ENCODE measurements at regions not wholly inside any gene's neighbourhood (a gene's known extent, or its start where the extent isn't known, plus 50 kb on each side); places are given as distances from the start of the nearest gene placed in this dataset.
"Not testable (repeated sequence)": the region's sequence is repeated elsewhere in the genome, so short reads cannot be mapped to it uniquely, and the experiment has no call there.

DNA sequence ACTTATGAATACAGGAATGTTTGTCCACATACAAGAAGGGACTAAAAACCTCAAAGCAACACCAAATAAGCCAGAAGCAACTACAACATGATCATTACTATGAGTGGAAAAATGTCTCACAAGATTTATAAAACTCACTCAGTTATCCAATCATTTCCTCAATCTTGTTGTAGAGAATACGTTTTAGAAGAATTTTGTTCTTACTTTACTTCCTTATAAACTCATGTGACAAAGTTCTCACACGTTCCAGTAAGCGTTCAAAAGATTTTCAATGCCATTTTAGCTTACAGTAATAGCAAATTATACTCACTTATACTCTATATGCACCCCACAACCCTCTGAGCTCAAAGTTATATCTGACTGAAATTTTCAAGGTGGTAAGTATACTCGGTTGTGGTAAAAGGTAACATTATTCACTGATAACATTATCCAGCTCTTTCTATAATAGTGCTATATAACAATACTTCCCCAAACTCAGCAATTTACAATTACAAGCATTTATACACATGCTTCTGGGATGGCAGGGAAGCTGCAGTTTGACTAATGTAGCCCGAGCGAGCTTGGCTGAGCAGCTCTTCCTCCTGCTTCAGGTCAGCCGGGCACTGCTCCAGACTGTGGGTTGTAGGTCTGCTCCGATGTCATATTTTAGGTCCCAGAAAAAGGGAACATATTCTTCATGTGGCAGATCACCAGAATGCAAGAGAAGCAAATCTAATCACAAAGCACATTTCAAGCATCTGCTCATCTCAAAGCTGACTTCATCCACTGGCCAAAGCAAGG is 226.3 kb downstream of the RCHY1 start:
- DNase-seq: no peak

DNA sequence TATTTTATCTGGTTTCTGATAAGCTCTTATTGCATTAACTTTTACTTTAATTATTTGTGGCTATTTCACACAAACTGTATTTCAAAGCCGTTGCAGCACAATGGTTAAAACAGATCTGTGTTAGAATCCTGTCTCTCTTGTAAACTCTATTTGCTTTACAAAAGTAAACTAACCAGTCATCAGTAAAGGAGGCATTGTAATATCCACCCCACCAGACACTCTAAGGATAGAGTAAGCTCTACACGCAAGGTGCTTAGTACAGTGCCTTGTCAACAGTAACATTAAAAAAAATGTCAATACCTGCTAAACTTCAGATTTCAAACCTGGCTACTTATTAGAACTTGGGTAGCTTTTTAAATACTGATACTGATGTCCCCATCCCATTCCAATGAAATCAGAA is 228.4 kb downstream of the RCHY1 start:
- DNase-seq: no peak

DNA sequence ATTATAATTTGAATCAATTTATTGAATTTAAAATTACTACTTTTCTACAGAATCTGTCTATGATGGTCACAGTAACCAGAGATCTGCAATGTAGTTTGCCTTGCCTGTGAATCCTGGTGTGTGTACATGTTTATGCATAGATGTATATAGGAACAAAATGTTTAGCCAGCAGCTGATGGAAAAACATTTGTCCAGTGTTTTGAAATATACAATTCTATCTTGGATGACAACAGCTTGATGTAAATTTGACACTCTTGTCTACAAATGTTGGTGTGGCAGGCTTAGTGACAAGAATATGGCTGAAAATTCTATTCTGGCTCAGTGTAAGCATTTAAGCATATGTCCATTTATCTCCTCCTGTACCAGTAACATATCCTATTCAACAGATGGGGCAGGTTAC is 229.4 kb downstream of the RCHY1 start:
- DNase-seq: no peak

DNA sequence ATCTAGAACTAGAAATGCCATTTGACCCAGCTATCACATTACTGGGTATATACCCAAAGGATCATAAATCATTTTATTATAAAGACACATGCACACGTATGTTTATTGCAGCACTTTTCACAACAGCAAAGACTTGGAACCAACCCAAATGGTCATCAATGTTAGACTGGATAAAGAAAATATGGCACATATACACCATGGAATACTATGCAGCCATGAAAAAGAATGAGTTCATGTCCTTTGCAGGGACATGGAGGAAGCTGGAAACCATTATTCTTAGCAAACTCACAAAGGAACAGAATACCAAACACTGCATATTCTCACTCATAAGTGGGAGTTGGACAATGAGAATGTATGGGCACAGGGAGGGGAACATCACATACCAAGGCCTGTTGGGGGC is 233.7 kb downstream of the RCHY1 start:
- not testable (repeated sequence) for DNase-seq

DNA sequence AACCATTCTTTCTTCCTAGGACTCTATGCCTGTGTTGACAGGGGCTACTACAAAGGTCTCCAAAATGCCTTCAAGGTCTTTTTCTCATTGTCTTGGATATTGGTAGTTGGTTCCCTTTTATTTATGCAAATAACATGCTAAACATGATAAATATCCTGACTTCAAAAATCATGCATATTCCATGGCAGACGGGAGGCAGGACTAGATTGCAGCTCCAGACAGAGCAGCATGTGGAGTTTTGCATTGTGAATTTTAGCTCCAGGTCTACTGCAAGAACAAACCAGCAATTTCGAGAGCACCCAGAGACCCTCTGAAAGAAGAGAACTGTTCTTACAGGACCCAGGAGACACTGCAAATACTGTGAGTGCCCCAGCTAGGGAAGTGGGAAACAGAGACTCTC is 254.9 kb downstream of the RCHY1 start:
- no peak for DNase-seq

DNA sequence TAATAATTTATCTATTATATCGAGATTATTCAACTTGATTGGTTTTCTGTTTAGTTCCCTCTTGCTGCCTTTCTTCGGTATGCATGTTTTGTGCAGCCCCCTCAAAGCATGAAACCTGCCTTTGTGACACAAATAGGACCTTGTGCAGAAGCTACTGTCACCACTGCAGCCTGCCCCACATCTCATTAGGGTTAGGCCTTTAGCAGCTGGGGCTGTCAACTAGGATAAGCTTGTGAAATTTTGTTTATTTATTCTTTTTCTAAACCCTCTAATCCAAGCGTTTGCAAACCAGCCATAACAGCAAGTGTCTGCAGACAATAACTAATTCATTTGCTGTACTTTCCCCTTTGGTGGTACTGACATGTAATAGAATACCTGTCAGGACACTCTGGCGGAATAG is 258.9 kb downstream of the RCHY1 start:
- DNase-seq: no peak

DNA sequence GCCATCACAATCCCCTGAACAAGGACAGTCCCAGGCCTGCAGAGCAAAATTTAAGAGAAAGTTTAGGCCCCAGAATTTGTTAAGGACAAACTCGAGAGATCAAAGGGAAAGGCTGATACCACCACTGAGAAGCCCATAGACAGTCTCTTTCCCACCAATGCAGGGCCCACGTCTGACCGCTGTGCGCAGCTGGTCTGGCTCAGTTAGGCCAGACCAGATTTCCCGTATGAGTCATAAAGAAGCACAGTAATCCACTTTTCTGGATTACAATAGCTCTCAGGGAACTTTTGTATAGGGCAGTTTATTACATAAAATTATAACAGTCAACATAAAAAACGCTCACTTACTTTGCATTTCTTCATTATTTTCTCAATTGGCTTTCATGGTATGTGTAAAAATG is 259.5 kb downstream of the RCHY1 start:
- no peak for DNase-seq

DNA sequence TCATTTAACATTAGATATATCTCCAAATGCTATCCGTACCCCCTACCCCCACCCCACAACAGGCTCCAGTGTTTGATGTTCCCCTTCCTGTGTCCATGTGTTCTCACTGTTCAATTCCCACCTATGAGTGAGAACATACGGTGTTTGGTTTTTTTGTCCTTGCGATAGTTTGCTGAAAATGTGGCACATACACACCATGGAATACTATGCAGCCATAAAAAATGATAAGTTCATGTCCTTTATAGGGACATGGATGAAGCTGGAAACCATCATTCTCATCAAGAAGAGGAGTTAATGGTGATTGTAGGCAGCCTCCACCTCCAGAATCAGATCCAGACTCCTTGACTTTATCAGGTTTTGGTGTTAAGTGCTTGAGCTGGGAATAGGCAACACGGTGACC is 261.1 kb downstream of the RCHY1 start:
- DNase-seq: not testable (repeated sequence)

DNA sequence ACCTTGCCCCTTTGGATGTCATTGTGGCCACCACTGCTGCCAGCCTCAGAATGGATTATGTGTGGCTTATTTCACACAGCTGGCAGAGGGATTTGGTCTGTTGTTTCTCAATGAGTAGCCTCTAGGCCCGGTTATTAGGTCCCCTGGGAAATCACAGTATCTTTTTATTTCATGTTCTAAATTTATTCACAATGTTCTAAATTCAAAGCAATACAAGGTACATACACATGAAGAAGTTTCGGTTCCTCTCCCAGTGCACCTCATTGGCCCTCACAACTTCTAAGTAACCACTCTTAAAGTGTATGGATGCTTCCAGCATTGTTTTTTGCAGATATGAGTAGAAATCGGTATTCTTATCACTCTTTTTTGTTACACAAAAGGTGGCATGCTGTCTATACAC is 262.7 kb downstream of the RCHY1 start:
- DNase-seq: no peak

DNA sequence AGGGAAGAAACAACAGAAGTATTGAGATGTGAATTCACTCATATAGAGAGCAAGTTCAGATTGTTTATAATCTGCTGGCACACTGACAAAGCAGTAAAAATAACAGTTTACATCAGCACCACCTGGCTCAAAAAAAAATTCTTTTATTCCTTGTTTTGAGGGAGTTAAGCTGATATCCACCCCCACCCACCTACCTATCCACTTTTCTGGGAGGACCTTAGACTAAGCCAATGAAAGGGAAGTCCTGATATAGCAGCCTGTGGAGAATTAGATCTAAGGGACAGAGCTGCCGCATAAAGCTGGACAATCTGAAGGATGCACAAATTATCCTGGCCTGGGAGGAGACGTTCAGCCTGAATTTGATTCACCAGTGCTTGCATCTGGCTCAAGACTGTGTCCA is 264.5 kb downstream of the RCHY1 start:
- DNase-seq: no peak

DNA sequence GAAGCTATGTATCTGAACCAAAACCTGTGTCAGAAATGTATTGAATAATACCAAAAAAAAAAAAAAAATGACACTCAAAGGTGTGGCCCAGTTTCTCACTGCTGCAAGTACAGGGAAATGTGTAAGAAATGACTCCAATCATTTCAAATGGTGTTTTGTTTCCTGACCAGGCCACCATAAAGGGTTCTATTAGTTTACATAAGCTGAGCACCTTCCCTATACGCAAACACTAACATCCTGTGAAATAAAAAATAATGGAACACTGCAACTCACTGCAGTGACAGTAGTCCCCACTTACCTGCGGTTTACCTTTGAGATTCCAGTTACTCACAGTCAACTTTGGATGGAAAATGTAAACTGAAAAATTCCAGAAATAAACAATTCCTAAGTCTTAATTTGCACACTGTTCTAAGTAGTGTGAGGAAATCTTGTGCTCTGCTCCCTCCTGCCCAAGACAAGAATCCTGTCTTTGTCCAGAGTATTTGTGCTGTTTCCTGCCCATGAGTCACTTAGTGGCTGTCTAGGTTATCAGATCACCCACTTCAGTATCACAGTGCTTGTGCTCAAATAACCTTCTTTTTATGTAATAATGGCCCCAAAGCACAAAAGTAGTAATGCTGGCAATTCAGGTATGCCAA is 265.3 kb downstream of the RCHY1 start:
- DNase-seq: no peak

DNA sequence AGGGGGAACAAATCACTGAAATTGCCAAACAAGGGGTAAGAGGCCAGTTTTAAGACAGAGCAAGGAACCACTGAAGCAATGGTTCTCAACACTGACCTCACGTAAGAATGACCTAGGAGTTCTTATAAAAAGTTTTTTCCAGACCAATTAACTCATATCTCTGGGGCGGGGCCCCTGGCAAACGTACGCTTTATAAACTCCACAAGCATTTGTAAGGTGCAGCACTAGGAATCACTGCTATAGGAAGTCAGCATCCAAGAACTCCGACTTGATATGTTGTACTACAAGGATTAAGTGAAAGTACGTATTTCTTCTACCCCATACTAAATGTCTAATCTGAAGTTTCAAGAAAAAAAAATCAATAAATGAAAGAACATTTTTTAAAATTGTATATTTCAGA is 269.9 kb downstream of the RCHY1 start:
- no peak for DNase-seq

DNA sequence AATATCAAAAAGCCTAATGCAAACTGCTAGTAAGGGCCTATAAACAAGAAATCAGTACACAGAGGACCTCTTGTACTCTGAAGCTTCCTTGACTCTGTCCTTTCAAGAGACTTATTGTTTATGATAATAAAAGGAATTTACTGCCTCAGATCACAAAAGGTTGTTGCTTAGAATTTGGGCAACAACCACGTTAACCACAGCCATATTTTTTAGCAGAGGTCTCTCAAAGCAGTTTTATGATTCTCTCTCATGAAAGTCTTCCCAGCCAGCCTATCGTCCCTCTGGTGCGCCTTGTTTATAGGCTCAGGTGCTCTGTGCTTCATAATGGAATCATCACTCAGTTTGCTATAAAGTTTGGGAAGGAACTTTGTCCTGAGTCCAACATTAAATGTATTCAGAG is 270.6 kb downstream of the RCHY1 start:
- DNase-seq: no peak

DNA sequence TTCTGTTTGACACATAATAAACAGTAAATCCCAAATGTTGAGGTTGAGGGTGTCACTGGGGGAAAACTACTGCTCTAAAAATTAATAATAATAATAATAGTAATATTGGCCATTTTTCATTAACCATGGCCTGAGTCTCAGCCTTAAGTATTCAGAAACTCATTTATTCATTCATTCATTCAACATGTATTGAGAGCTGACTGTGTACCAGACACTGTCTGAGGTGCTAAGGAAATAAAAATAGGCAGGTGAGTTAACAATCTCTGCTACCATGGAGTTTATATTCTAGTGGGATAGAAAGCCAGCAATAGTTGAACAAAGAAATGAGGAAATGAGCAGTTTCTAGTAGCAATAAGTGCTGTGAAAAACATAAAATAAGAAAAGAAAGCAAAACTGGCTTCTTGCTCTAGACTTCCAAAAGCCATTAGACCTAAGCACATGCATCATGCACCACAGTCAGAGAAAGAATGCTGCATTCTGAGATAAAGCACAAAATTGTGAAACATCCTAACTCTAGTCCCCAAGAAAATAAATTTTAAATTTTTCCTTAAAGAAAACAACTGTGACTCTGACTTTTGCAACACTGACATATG is 278.7 kb downstream of the RCHY1 start:
- DNase-seq: no peak

DNA sequence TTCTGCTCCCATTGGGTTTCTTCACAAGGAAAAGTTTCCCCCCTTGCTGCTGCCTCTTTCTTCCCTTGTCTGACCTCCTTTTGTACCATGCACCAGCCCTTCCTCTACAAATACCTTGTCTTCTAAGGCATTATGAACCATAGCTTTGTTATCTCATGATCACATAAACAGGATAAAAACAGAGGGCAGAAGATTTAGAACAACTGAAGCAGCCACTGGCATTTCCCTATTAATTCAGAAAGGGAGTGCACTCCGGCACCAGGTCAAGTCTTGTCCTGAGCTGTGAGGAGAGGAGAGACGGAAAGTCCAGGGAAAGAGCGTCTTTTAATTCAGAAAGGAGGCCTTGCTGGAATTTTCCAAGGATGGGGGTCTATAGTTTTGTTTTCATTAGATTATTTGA is 281.7 kb downstream of the RCHY1 start:
- no peak for DNase-seq

DNA sequence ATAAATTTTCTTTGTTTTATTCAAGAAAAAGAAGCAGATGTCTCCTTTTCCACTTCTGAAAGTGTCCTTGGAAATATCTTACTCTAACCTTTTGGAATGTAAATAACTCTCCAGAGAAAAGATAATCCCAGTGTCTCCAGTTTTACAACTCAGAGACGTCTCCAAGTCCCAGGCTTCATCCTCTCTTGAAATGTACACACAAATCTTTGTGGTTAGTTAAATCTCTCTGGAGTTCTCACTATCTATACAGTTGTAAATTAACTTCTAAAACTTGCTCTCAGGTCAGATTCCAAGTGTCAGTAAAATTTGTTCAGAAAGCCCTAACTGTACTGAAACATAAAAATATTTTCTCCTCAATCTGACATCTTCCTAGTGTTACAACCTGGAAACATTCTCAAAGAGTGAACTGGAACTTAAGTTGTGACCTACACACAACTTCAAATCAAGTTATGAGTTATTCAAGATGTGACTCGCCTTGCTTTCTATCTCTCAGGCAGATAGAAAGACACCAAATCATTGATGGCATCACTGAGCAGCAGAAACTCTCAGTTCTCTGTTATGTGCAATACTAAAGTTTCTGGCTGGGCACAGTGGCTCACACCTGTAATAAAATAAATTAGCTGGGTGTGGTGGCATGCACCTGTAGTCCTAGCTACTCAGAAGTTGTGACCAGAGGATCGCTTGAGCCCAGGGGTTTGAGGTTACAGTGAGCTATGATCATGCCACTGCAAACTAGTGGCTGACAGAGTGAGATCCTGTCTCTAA is 284.2 kb downstream of the RCHY1 start:
- no peak for DNase-seq

DNA sequence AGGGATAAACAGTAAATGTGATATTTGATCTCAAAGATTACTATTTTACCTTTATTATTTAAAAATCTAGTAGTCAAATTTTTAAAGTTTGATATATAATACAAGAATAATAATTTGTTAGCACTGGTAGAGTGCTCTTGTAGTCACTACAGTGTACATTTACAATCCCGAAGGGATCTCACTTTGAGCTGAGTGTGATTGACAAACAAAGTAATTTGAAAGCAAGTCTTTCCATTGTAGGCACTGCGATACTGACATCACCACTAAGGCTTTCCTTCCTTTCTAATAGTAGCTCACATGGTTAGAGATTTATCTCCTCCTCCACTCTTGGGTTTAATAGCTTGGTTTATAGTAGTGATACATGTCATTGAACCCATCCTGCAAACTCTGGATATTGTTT is 280.6 kb downstream of the PARM1 start:
- no peak for DNase-seq

DNA sequence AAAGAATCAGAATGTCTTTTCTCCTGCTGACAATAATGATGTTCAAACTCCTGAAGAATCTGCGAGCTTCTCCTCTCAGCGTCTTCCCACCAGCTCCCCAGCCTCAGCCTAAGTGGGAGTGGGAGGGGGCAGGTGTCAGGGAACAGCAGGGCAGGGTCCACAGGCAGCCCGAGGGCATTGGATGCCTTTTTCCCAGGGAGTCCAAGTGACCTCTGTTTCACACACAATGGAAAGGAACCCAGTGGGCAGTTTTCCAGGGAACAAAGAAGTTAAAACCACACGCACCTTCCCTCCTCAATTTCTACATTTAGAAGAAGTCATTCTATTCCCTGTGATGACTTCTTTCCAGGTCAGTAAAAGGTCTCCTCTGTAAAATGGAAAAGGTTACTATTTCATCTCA is 278.5 kb downstream of the PARM1 start:
- DNase-seq: no peak

DNA sequence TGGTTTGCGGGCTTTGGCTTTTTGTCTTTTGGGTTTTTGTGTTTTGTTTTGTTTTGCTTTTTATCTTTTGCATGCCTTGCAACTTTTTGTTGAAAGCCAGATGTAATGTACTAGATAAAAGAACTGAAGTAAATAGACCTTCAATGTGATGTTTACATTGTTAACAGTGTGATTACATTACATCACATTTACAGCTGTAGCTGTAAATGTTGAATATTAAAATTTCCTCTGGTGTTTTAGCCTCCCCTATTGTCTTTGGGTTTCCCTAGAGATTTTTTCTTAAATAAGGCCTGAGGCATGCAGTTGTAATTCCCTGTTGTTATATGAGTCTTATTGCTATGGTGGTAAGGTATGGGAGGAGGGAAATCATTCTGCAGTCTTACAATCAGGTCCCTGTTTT is 275.0 kb downstream of the PARM1 start:
- DNase-seq: no peak

DNA sequence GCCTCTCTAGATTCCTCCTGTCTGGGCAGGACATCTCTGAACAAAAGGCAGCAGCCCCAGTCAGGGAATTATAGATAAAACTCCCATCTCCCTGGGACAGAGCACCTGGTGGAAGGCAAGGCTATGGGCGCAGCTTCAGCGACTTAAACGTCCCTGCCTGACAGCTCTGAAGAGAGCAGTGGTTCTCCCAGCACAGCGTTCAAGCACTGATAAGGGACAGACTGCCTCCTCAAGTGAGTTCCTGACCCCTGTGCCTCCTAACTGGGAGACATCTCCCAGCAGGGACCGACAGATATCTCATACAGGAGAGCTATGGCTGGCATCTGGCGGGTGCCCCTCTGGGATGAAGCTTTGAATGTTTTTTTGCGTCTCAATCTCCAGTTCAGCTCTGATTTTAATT is 262.2 kb downstream of the PARM1 start:
- DNase-seq: no peak

DNA sequence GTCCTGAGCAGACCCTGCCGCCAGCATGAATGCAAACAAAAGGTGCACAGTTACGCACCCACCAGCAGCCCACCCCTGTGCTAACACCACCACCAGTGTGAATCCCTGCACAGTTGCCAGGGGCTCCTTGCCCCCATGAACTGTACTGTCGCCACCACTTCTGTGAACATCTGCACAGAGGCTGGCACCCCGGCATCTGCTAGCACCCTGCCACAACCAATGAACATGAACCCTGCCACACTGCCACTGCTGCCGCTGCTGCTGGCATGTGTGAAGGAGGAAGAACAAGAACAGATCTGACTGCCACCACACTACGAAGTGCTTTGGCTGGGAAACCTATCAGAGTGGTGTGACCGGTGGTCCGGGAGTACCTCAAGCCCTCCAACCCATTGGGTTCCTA is 261.3 kb downstream of the PARM1 start:
- no peak for DNase-seq

DNA sequence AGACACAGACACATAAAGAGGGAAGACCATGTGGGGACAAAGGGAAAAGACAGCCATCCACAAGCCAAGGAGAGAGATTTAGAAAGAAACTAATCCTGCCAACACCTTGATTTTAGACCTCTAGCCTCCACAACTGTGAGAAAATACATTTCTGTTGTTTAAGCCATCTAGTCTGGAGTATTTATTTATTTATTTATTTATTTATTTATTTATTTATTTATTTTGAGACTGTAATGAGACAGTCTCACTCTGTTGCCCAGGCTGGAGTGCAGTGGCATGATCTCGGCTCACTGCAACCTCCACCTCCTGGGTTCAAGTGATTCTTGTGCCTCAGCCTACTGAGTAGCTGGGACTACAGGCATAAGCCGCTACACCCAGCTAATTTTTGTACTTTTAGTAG is 259.3 kb downstream of the PARM1 start:
- not testable (repeated sequence) for DNase-seq

DNA sequence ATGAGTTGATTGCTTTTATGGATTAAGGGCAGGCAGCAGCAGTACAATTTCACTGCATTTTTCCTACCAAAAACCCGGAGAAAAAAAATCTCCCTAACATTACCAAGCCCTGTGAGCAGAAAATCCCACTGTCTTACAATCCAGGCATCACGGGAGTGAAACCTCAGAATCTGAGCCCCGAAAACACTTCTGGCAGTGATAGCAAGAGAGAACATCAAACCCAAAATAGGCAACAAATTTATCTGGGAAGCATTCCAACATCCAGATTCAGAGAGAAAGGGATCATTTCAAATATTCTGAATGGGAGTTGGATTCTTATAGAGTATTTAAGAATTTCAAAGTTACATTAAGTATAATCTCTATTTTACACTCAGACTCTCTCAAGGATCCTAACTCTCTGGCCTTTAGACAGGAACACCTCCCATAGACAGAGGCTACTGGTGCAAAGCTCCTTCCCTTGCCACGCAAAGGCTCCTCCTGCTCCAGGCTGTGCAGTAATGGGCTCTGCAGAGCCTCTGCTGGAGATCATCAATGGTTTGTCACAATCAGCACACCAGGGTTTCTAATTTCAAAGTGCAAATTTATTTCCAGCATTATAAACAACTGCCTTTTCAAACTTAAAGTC is 256.9 kb downstream of the PARM1 start:
- DNase-seq: no peak
